HCT116 (cell line): ENCODE measurements at regions not wholly inside any gene's neighbourhood (a gene's known extent, or its start where the extent isn't known, plus 50 kb on each side); places are given as distances from the start of the nearest gene placed in this dataset.

Experiments used
- EGR1 ChIP-seq: IDR thresholded peaks from 2 replicates; pipeline ENCODE4 v1.6.1; 2012; ENCODE audit warnings: low read depth
- EZH2 ChIP-seq: fragments of 200-600 bp; sonication (generic); IDR thresholded peaks from 2 replicates; pipeline ENCODE4 v1.6.1; 2017; ENCODE audit warnings: antibody characterized with exemption, mixed run types
- MAX ChIP-seq: IDR thresholded peaks from 2 replicates; pipeline ENCODE4 v1.6.1; 2012
- POLR2A ChIP-seq: IDR thresholded peaks from 2 replicates; pipeline ENCODE4 v1.7.0; 2011; ENCODE audit warnings: borderline replicate concordance; ENCODE audit not compliant: insufficient read depth, insufficient read length; ENCODE audit errors: extremely low read depth
- POLR2AphosphoS5 ChIP-seq: IDR thresholded peaks from 2 replicates; pipeline ENCODE4 v1.6.1; 2011; ENCODE audit warnings: mild to moderate bottlenecking, low read depth, low read length, moderate library complexity
- REST ChIP-seq: IDR thresholded peaks from 2 replicates; pipeline ENCODE4 v1.6.1; 2012; ENCODE audit warnings: low read depth
- SP1 ChIP-seq: IDR thresholded peaks from 2 replicates; pipeline ENCODE4 v1.6.1; 2012; ENCODE audit warnings: low read depth
- SRF ChIP-seq: IDR thresholded peaks from 2 replicates; pipeline ENCODE4 v1.6.1; 2012; ENCODE audit warnings: low read depth
- ZNF274 ChIP-seq: fragments of 200-500 bp; sonication (Bioruptor generic); IDR thresholded peaks from 2 replicates; pipeline ENCODE4 v1.6.1; 2014; ENCODE audit warnings: mild to moderate bottlenecking, low read depth, low read length, inconsistent platforms
- TF ChIP-seq, protein P1 (sequence below), 3 experiments: fragments of 200-600 bp in 1 of 3; sonication (generic) in 1 of 3; IDR thresholded peaks in 2 of 3; conservative IDR thresholded peaks in 1 of 3; 2 replicates each; pipeline ENCODE4 v1.5.1; 2012 to 2017; ENCODE audit warnings: low read depth in 2 of 3, low read length in 2 of 3, antibody characterized with exemption in 1 of 3, borderline replicate concordance in 1 of 3, control low read depth in 1 of 3, mild to moderate bottlenecking in 1 of 3, mixed read lengths in 1 of 3, mixed run types in 1 of 3, moderate library complexity in 1 of 3; ENCODE audit not compliant: insufficient read depth in 1 of 3

DNA sequence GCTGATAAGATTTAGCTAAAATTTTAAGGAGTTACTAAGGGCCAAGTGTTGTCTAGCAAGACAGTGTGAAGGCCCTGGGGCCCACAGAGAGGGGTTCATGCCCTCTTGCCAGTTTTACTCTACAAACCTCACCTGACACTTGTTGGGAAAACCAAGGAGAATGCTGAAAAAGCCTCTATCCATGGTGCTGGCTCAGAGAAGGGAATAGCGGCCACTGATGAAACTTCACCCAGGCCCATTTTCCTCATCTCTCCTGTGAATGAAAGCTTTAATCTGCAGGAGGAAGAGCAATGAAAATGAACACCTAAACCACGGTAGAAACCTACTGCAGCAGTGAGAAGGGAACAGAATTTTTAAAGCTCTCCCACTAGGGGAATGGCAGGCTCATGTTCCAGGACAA lies 317.3 kb upstream of the CNR1 start:
- no peak for TF ChIP-seq MAX
- TF ChIP-seq, protein P1, sequence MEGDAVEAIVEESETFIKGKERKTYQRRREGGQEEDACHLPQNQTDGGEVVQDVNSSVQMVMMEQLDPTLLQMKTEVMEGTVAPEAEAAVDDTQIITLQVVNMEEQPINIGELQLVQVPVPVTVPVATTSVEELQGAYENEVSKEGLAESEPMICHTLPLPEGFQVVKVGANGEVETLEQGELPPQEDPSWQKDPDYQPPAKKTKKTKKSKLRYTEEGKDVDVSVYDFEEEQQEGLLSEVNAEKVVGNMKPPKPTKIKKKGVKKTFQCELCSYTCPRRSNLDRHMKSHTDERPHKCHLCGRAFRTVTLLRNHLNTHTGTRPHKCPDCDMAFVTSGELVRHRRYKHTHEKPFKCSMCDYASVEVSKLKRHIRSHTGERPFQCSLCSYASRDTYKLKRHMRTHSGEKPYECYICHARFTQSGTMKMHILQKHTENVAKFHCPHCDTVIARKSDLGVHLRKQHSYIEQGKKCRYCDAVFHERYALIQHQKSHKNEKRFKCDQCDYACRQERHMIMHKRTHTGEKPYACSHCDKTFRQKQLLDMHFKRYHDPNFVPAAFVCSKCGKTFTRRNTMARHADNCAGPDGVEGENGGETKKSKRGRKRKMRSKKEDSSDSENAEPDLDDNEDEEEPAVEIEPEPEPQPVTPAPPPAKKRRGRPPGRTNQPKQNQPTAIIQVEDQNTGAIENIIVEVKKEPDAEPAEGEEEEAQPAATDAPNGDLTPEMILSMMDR (IDR thresholded peaks at IDR 0.05 in 2 of 3, conservative IDR thresholded peaks at IDR 0.05 in 1 of 3; ENCODE audit: borderline replicate concordance in 1 of 3, insufficient read depth in 1 of 3, low read depth in 2 of 3, low read length in 2 of 3): no peak
- no peak for TF ChIP-seq POLR2A
- no peak for TF ChIP-seq SRF
- TF ChIP-seq POLR2AphosphoS5: no peak
- peak; percentile 44 for TF ChIP-seq REST
- no peak for TF ChIP-seq EZH2
- no peak for TF ChIP-seq SP1
- TF ChIP-seq ZNF274: no peak
- TF ChIP-seq EGR1: no peak
